ENCODE measurements at regions not wholly inside any gene's neighbourhood (a gene's known extent, or its start where the extent isn't known, plus 50 kb on each side); places are given as distances from the start of the nearest gene placed in this dataset.

DNA sequence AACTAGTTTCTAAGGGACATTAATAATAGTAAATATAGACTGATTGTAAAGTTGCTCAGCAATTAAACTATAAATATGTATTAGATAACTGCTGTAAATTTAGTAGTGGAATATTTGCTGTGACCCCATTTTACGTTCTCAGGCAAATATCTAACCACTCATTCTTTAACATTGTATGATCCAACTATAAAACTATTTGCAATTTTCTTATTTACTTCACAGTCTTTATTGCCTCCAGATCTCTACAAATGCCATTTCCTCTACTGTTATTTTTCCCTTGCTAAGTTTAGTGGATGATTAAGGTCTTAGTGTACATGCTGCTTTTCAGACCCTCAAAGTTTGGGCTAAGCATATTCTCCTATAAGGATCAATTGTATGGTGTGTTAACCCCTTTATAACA lies 526.2 kb upstream of the ST8SIA4 start:
- TF ChIP-seq SIN3A (IDR thresholded peaks at IDR 0.05; ENCODE audit: borderline replicate concordance, insufficient read depth, low read length) (no peak), FOXP2 (optimal IDR thresholded peaks at IDR 0.05; ENCODE audit: borderline replicate concordance, extremely low read depth, extremely low read length, insufficient read depth) (no peak), TAF1 (IDR thresholded peaks at IDR 0.05; ENCODE audit: borderline replicate concordance, insufficient read depth, low read length) (no peak), POLR2AphosphoS5 (IDR thresholded peaks at IDR 0.05; ENCODE audit: low read depth, low read length) (no peak)
- TF ChIP-seq, protein P1, sequence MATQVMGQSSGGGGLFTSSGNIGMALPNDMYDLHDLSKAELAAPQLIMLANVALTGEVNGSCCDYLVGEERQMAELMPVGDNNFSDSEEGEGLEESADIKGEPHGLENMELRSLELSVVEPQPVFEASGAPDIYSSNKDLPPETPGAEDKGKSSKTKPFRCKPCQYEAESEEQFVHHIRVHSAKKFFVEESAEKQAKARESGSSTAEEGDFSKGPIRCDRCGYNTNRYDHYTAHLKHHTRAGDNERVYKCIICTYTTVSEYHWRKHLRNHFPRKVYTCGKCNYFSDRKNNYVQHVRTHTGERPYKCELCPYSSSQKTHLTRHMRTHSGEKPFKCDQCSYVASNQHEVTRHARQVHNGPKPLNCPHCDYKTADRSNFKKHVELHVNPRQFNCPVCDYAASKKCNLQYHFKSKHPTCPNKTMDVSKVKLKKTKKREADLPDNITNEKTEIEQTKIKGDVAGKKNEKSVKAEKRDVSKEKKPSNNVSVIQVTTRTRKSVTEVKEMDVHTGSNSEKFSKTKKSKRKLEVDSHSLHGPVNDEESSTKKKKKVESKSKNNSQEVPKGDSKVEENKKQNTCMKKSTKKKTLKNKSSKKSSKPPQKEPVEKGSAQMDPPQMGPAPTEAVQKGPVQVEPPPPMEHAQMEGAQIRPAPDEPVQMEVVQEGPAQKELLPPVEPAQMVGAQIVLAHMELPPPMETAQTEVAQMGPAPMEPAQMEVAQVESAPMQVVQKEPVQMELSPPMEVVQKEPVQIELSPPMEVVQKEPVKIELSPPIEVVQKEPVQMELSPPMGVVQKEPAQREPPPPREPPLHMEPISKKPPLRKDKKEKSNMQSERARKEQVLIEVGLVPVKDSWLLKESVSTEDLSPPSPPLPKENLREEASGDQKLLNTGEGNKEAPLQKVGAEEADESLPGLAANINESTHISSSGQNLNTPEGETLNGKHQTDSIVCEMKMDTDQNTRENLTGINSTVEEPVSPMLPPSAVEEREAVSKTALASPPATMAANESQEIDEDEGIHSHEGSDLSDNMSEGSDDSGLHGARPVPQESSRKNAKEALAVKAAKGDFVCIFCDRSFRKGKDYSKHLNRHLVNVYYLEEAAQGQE (IDR thresholded peaks at IDR 0.05; ENCODE audit: insufficient read depth in 1 of 2, low read depth in 2 of 2, low read length in 2 of 2), result no peak

DNA sequence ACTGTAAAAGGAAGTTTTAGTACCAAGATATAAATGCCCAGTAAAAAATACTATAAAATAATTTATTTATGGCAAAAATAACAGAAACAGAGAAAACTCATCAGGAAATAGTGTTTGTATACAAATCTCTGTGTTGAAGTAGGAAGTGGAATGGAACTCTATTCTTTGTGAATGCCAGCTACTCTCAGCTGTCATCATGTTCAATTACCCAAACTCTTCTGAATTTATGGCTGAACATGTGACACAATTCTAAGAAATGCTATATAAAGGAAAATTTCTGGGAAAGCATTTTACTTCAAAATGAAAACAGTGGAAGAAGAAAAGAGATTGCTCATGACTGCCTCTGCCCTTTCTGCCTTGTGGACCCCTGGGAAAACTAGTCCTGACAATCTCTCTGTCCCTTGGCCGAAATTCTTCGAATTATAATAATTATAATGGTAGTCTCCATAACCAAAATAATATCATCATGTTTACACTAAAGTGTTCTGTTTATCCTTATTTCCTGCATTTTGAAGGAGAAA lies 522.3 kb upstream of the ST8SIA4 start:
- TF ChIP-seq, protein P1 (IDR thresholded peaks at IDR 0.05; ENCODE audit: insufficient read depth in 1 of 2, low read depth in 2 of 2, low read length in 2 of 2), result no peak
- no peak for TF ChIP-seq SIN3A (IDR thresholded peaks at IDR 0.05; ENCODE audit: borderline replicate concordance, insufficient read depth, low read length)
- TF ChIP-seq FOXP2 (optimal IDR thresholded peaks at IDR 0.05; ENCODE audit: borderline replicate concordance, extremely low read depth, extremely low read length, insufficient read depth), result no peak
- no peak for TF ChIP-seq TAF1 (IDR thresholded peaks at IDR 0.05; ENCODE audit: borderline replicate concordance, insufficient read depth, low read length)
- TF ChIP-seq POLR2AphosphoS5 (IDR thresholded peaks at IDR 0.05; ENCODE audit: low read depth, low read length), result no peak

DNA sequence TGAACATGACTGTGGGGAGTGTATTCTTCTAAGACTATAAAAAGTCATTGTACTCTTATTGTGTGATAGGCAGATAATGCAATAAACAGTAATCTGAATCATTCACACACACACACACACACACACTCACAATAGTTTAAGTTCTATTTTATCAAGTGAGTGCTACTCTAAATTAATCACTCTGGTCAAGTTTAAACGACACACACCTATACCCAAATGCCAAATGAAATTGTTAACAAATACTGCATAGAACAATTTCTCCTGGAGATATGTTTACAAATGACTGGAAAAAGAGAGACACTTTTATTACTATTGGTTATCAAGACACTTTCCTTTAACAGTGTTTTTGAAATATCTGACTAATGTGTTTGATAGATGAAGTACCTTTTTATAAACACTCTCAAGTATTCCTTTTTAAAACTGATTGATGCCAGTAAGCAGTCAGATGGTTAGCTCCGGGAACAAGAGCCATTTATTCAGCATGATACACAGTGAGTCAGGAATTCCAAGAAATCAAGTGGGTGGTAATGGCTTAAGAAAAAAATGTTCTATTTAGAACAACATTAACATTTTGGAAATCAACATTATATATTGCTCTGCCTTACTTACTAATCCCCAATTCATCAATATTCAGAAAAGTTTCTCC lies 521.6 kb upstream of the ST8SIA4 start:
- TF ChIP-seq, protein P1 (IDR thresholded peaks at IDR 0.05; ENCODE audit: insufficient read depth in 1 of 2, low read depth in 2 of 2, low read length in 2 of 2), result no peak
- no peak for TF ChIP-seq TAF1 (IDR thresholded peaks at IDR 0.05; ENCODE audit: borderline replicate concordance, insufficient read depth, low read length)
- no peak for TF ChIP-seq SIN3A (IDR thresholded peaks at IDR 0.05; ENCODE audit: borderline replicate concordance, insufficient read depth, low read length)
- no peak for TF ChIP-seq FOXP2 (optimal IDR thresholded peaks at IDR 0.05; ENCODE audit: borderline replicate concordance, extremely low read depth, extremely low read length, insufficient read depth)
- TF ChIP-seq POLR2AphosphoS5 (IDR thresholded peaks at IDR 0.05; ENCODE audit: low read depth, low read length), result no peak

GRCh38 chr5:101418713-101419118 lies 515.6 kb upstream of the ST8SIA4 start:
- no peak for TF ChIP-seq FOXP2 (optimal IDR thresholded peaks at IDR 0.05; ENCODE audit: borderline replicate concordance, extremely low read depth, extremely low read length, insufficient read depth)
- no peak for TF ChIP-seq TAF1 (IDR thresholded peaks at IDR 0.05; ENCODE audit: borderline replicate concordance, insufficient read depth, low read length)
- TF ChIP-seq, protein P1 (IDR thresholded peaks at IDR 0.05; ENCODE audit: insufficient read depth in 1 of 2, low read depth in 2 of 2, low read length in 2 of 2), result no peak
- no peak for TF ChIP-seq POLR2AphosphoS5 (IDR thresholded peaks at IDR 0.05; ENCODE audit: low read depth, low read length)
- no peak for TF ChIP-seq SIN3A (IDR thresholded peaks at IDR 0.05; ENCODE audit: borderline replicate concordance, insufficient read depth, low read length)
